AG09319 (cell line): ENCODE measurements at regions not wholly inside any gene's neighbourhood (a gene's known extent, or its start where the extent isn't known, plus 50 kb on each side); places are given as distances from the start of the nearest gene placed in this dataset.

ENCODE experiments used
- DNase-seq: peaks from one replicate; pipeline ENCODE4 v3.0.0-alpha.2; 2010; ENCODE audit warnings: low read depth; ENCODE audit errors: extremely low read depth
- TF ChIP-seq, protein P1 (sequence below): IDR thresholded peaks from 2 replicates; pipeline ENCODE4 v1.5.1; 2011; ENCODE audit warnings: low read depth, mild to moderate bottlenecking, inconsistent platforms, low read length, moderate library complexity

- TF ChIP-seq, protein P1, sequence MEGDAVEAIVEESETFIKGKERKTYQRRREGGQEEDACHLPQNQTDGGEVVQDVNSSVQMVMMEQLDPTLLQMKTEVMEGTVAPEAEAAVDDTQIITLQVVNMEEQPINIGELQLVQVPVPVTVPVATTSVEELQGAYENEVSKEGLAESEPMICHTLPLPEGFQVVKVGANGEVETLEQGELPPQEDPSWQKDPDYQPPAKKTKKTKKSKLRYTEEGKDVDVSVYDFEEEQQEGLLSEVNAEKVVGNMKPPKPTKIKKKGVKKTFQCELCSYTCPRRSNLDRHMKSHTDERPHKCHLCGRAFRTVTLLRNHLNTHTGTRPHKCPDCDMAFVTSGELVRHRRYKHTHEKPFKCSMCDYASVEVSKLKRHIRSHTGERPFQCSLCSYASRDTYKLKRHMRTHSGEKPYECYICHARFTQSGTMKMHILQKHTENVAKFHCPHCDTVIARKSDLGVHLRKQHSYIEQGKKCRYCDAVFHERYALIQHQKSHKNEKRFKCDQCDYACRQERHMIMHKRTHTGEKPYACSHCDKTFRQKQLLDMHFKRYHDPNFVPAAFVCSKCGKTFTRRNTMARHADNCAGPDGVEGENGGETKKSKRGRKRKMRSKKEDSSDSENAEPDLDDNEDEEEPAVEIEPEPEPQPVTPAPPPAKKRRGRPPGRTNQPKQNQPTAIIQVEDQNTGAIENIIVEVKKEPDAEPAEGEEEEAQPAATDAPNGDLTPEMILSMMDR, result no peak
These were observed 89.0 kb upstream of the SLC7A1 start for GRCh38 chr13:29684441-29684840.

DNA sequence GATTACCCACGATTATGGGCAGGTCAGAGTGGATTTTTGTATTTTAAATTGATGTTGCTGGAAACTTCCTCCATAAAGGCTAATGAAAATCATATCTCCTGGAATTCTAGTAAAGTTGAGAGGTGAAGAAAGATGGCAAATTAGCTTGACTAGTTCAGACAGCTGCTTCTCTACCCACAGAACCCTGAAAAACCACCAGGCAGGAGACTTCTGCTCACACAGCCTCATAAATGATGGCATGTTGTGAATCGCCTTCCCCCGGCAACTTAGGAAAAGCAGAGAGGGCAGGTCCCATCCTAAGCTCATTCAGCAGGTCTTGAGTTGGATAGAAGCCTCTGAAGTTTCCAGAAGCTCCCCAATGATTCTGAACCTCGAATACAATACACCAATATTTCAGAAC is 87.6 kb upstream of the SLC7A1 start:
- no peak for DNase-seq
- TF ChIP-seq, protein P1, result no peak

More at GRCh38 chr13:29684441-29684840, 89.0 kb upstream of the SLC7A1 start:
- no peak for DNase-seq

GRCh38 chr13:29681864-29682263 is 86.4 kb upstream of the SLC7A1 start:
- no peak for DNase-seq
- TF ChIP-seq, protein P1, result no peak

- TF ChIP-seq, protein P1, result no peak
- DNase-seq, result no peak
These were observed 84.0 kb upstream of the SLC7A1 start for GRCh38 chr13:29679396-29680053.

DNA sequence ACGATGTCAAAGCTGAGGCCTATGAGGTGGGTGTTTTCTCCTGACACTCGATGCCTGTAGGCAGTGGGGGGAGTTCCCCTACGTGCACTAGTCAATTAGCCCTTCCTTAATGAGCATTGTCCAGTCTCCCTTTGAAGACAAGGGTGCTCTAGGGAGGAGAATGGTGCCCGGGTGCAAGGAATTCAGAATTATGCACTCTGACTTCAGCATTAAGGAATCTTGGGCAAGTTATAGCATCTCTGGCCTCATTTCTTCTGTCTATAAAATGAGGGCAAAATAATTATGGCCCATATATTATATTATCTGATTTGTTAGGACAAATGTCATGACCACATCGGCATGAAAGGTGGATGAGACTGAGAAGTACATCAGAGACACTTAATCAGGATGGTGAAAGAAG is 82.1 kb upstream of the SLC7A1 start:
- TF ChIP-seq, protein P1, result no peak
- no peak for DNase-seq

DNA sequence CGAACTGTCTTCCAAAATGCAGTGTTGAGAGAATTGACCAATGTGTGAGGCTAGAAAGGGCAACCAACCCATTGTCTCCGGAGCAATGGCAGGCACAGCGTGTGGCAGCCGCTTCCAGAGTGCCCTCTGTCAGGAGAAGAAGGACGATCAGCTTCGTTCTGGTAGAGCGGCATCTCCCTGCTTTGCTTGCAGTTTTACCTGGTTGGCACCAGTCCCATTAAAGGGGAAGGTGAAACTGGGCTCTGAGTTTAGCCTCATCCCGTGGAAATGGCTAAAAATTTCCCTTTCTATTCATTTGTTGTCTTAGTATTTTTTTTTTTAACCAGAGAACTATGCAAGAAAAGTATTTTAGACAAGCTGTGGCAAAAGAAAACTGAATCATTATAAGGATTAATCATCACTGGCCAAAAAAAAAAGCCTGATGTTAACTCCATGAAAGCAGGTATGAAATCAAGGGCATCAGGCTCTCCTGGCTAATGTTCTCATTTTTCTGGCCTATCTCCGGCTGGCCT is 81.5 kb upstream of the SLC7A1 start:
- no peak for DNase-seq
- TF ChIP-seq, protein P1, result no peak

DNA sequence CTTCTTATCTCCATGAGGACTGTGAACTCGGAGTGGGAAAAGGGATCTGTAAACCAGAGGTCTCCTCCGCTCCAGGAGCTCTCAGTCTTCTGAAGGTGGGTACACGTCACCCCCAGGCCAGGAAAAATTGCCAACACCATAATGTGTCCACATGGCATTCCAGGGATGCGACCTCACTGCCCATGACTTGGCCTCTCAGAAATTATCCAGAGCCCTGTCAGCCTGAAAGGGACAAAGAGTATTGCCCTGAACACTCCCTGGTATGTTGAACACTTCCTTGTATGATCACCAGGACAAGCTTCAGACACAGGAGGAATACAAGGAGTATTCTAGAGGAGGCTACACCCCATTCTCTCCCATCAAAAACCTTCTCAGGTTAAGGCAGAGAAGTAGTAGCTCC is 81.0 kb upstream of the SLC7A1 start:
- no peak for DNase-seq
- TF ChIP-seq, protein P1, result no peak
